CD14-positive monocyte (primary cell): ENCODE measurements at regions not wholly inside any gene's neighbourhood (a gene's known extent, or its start where the extent isn't known, plus 50 kb on each side); places are given as distances from the start of the nearest gene placed in this dataset.

ENCODE experiments used
- DNase-seq, 3 donors: peaks; one replicate each; pipeline ENCODE4 v3.0.0-alpha.2; 2011 to 2022
- H2AFZ ChIP-seq: 2 replicates; pipeline ENCODE4 v1.6.0; 2012; ENCODE audit warnings: mild to moderate bottlenecking, low read depth, low read length, inconsistent platforms; ENCODE audit not compliant: insufficient read depth, poor library complexity, severe bottlenecking
- H3K27ac ChIP-seq, 2 donors: 1 replicate in 1 of 2; 2 replicates in 1 of 2; pipeline ENCODE4 v1.5.1; 2012 to 2013; ENCODE audit warnings: low read length in 2 of 2, control low read depth in 1 of 2, inconsistent platforms in 1 of 2, low read depth in 1 of 2, mild to moderate bottlenecking in 1 of 2
- H3K27me3 ChIP-seq, 2 donors: one replicate each; pipeline versions ENCODE4 v1.6.0 to v1.6.1; 2011 to 2013; ENCODE audit warnings: low read length in 2 of 2; ENCODE audit not compliant: control insufficient read depth in 2 of 2, insufficient read depth in 2 of 2
- H3K36me3 ChIP-seq, 2 donors: replicated peaks in 1 of 2; 1 replicate in 1 of 2; 2 replicates in 1 of 2; pipeline versions ENCODE4 v1.5.1 to v1.6.1; 2012 to 2013; ENCODE audit warnings: low read length in 2 of 2, control low read depth in 1 of 2, inconsistent platforms in 1 of 2, mild to moderate bottlenecking in 1 of 2; ENCODE audit not compliant: insufficient read depth in 2 of 2, control insufficient read depth in 1 of 2
- H3K4me1 ChIP-seq, 2 donors: 1 replicate in 1 of 2; 2 replicates in 1 of 2; pipeline versions ENCODE4 v1.5.1 to v1.6.1; 2012 to 2013; ENCODE audit warnings: low read length in 2 of 2, control low read depth in 1 of 2, inconsistent platforms in 1 of 2, mild to moderate bottlenecking in 1 of 2, moderate library complexity in 1 of 2; ENCODE audit not compliant: insufficient read depth in 2 of 2, control insufficient read depth in 1 of 2
- H3K4me2 ChIP-seq: replicated peaks from 2 replicates; pipeline ENCODE3; 2012; ENCODE audit warnings: low read length, moderate library complexity, mild to moderate bottlenecking; ENCODE audit not compliant: poor library complexity, severe bottlenecking; ENCODE audit errors: extremely low read depth
- H3K4me3 ChIP-seq, 3 experiments: fragments of 200-600 bp in 1 of 3; sonication (generic) in 1 of 3; replicated peaks in 1 of 3; 1 replicate in 2 of 3; 2 replicates in 1 of 3; pipeline ENCODE4 v1.5.1; 2011 to 2013; ENCODE audit warnings: low read length in 3 of 3, mild to moderate bottlenecking in 3 of 3, control low read depth in 2 of 3, low read depth in 2 of 3, inconsistent platforms in 1 of 3, moderate library complexity in 1 of 3
- H3K79me2 ChIP-seq: 2 replicates; pipeline ENCODE4 v1.6.0; 2012; ENCODE audit warnings: mild to moderate bottlenecking, control low read depth, inconsistent platforms, low read length, moderate library complexity; ENCODE audit not compliant: insufficient read depth
- H3K9ac ChIP-seq: 2 replicates; pipeline ENCODE4 v1.6.0; 2017; ENCODE audit warnings: low read length, mild to moderate bottlenecking; ENCODE audit not compliant: insufficient read depth, poor library complexity, severe bottlenecking
- H3K9me3 ChIP-seq, 2 donors: replicated peaks in 1 of 2; 1 replicate in 1 of 2; 2 replicates in 1 of 2; pipeline versions ENCODE4 v1.5.1 to v1.6.1; 2012 to 2013; ENCODE audit warnings: low read length in 2 of 2, control low read depth in 1 of 2; ENCODE audit not compliant: control insufficient read depth in 1 of 2, insufficient read depth in 1 of 2
- H4K20me1 ChIP-seq: 2 replicates; pipeline ENCODE4 v1.6.0; 2012; ENCODE audit warnings: mild to moderate bottlenecking, low read length, control low read depth, moderate library complexity; ENCODE audit not compliant: insufficient read depth
- H3K27ac Mint-ChIP-seq, 7 donors: one replicate each; pipeline ENCODE4 v1.8.0; 2020; ENCODE audit warnings: mild to moderate bottlenecking in 7 of 7, mixed read lengths in 7 of 7, moderate library complexity in 6 of 7, inconsistent platforms in 2 of 7
- H3K27me3 Mint-ChIP-seq, 3 donors: one replicate each; pipeline ENCODE4 v1.8.0; 2021 to 2022; ENCODE audit warnings: low read depth in 3 of 3, mild to moderate bottlenecking in 3 of 3, mixed read lengths in 3 of 3, moderate library complexity in 3 of 3, inconsistent platforms in 1 of 3
- H3K36me3 Mint-ChIP-seq, 2 donors: one replicate each; pipeline ENCODE4 v1.8.0; 2020; ENCODE audit warnings: mixed read lengths in 2 of 2, inconsistent platforms in 1 of 2, mild to moderate bottlenecking in 1 of 2
- H3K4me1 Mint-ChIP-seq: one replicate; pipeline ENCODE4 v1.8.0; 2020; ENCODE audit warnings: mild to moderate bottlenecking, mixed read lengths
- H3K4me3 Mint-ChIP-seq, 2 donors: one replicate each; pipeline ENCODE4 v1.8.0; 2020; ENCODE audit warnings: mild to moderate bottlenecking in 2 of 2, mixed read lengths in 2 of 2, moderate library complexity in 1 of 2
- H3K9me3 Mint-ChIP-seq, 7 donors: one replicate each; pipeline ENCODE4 v1.8.0; 2020 to 2022; ENCODE audit warnings: mixed read lengths in 7 of 7, mild to moderate bottlenecking in 6 of 7, moderate library complexity in 6 of 7, inconsistent platforms in 2 of 7
- WGBS: methylation state at CpG from one replicate; pipeline ENCODE4 v1.1.5; 2013; ENCODE audit warnings: missing lambda C conversion rate; ENCODE audit not compliant: insufficient coverage; 5-methylcytosine and 5-hydroxymethylcytosine counted together
- intact Hi-C, 2 donors: fragments of 100-400 bp; cut with micrococcal nuclease; formaldehyde crosslinking; loops; one replicate each; pipeline versions ENCODE4 v1.15.0 to v1.15.1; 2023
- TF ChIP-seq, protein P1 (sequence below): fragments of 200-600 bp; IDR thresholded peaks from one replicate; pipeline ENCODE4 v1.8.0; 2022; ENCODE audit warnings: antibody characterized with exemption, mild to moderate bottlenecking

DNA sequence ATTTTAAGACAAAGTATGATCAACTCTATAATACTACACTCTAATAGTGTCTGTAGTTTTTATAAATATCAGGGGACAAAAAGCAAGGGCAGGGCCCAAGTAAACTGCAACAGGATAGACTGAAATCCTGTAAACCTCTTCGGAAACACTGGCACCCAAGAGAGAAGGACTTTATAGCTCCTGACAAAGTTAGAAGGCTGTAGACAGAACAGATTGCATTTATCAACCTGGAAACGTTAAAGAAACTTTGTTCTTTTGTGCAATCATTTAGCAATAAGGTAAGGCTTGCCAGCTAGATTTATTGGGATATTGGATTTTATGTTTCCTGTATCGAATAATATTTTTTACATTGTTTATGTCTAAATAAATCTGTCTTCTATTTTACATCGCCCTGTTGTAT is 91.8 kb upstream of the MAN2A1 start:
- Histone ChIP-seq H3K27ac (no peak overlapping the region), H3K4me1 (no peaks in the 10 kb centered on the region), H3K9ac (no peak overlapping the region), H4K20me1 (no peaks in the 10 kb centered on the region), H3K36me3 (no peaks in the 10 kb centered on the region), H3K27me3 (no peaks in the 10 kb centered on the region), H3K79me2 (no peaks in the 10 kb centered on the region), H3K4me2 (no peak overlapping the region), H2AFZ (no peak overlapping the region), H3K9me3 (no peaks in the 10 kb centered on the region), H3K4me3 (no peak overlapping the region)
- Mint-ChIP-seq H3K36me3 (no peaks in the 10 kb centered on the region), H3K27ac (no peak overlapping the region), H3K27me3 (no peaks in the 10 kb centered on the region), H3K4me3 (no peak overlapping the region), H3K9me3 (no peaks in the 10 kb centered on the region), H3K4me1 (no peaks in the 10 kb centered on the region)
- DNase-seq, result no peak
- TF ChIP-seq, protein P1, sequence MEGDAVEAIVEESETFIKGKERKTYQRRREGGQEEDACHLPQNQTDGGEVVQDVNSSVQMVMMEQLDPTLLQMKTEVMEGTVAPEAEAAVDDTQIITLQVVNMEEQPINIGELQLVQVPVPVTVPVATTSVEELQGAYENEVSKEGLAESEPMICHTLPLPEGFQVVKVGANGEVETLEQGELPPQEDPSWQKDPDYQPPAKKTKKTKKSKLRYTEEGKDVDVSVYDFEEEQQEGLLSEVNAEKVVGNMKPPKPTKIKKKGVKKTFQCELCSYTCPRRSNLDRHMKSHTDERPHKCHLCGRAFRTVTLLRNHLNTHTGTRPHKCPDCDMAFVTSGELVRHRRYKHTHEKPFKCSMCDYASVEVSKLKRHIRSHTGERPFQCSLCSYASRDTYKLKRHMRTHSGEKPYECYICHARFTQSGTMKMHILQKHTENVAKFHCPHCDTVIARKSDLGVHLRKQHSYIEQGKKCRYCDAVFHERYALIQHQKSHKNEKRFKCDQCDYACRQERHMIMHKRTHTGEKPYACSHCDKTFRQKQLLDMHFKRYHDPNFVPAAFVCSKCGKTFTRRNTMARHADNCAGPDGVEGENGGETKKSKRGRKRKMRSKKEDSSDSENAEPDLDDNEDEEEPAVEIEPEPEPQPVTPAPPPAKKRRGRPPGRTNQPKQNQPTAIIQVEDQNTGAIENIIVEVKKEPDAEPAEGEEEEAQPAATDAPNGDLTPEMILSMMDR, result no peak
- WGBS, result 100% methylated on average over 1 of the region's 4 CpGs
- intact Hi-C loops, result no loop called here

GRCh38 chr5:109594217-109594616 is 95.5 kb upstream of the MAN2A1 start:
- H3K4me2 ChIP-seq, result no peak overlapping the region
- H3K27ac ChIP-seq, result no peak overlapping the region
- no peaks in the 10 kb centered on the region for H3K4me1 ChIP-seq
- DNase-seq, result no peak
- Mint-ChIP-seq H3K27me3 (peaks cover 0 to 2% (median 0%) of the 10 kb centered on the region in 3 donors), H3K9me3 (no peaks in the 10 kb centered on the region), H3K36me3 (no peaks in the 10 kb centered on the region), H3K4me1 (no peaks in the 10 kb centered on the region), H3K4me3 (no peak overlapping the region), H3K27ac (no peak overlapping the region)
- no peaks in the 10 kb centered on the region for H4K20me1 ChIP-seq
- no peaks in the 10 kb centered on the region for H3K79me2 ChIP-seq
- no peak overlapping the region for H3K4me3 ChIP-seq
- no peaks in the 10 kb centered on the region for H3K9me3 ChIP-seq
- intact Hi-C loops, result no loop called here
- no peak overlapping the region for H2AFZ ChIP-seq
- no peaks in the 10 kb centered on the region for H3K27me3 ChIP-seq
- no peak overlapping the region for H3K9ac ChIP-seq
- 22% methylated on average over 1 of the region's 3 CpGs for WGBS
- TF ChIP-seq, protein P1, result no peak
- no peaks in the 10 kb centered on the region for H3K36me3 ChIP-seq
